Stimulated activated CD4-positive, alpha-beta T cell treated with anti-CD3 and anti-CD28 coated beads, TNF-alpha, amount 100 ng/mL, for 24 hours (primary cell): ENCODE measurements at regions not wholly inside any gene's neighbourhood (a gene's known extent, or its start where the extent isn't known, plus 50 kb on each side); places are given as distances from the start of the nearest gene placed in this dataset.

Source experiments
- DNase-seq, 3 experiments: peaks; one replicate each; pipeline ENCODE4 v3.0.0-alpha.2; 2020; ENCODE audit warnings: low read depth in 3 of 3

- no peak for DNase-seq
Observed at GRCh38 chr6:12422848-12423247, 132.7 kb downstream of the EDN1 start.

DNA sequence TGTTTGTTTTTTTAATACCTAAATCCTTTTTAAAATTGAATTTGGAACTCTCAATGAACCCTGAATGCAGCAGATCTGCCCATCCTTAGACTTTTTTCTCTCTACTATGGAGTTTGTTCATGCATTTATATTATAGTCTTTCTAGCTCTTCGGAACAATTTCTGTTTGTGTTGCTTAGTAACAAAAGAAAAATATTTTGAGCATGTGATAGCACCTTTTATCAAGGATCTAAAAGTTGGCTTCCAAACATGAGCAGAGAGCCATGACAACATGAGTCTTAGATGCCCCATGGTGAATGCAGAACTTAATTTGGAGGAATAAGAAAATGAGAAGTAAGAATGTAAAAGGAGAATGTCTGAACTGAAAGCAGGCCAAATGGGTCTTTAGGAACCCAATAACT lies 133.7 kb downstream of the EDN1 start:
- no peak for DNase-seq

- no peak for DNase-seq
Observed at GRCh38 chr6:12426121-12426520, 136.0 kb downstream of the EDN1 start.

GRCh38 chr6:12431023-12431422 lies 140.9 kb downstream of the EDN1 start:
- DNase-seq: no peak

GRCh38 chr6:12436224-12436623 lies 146.1 kb downstream of the EDN1 start:
- DNase-seq: no peak

DNA sequence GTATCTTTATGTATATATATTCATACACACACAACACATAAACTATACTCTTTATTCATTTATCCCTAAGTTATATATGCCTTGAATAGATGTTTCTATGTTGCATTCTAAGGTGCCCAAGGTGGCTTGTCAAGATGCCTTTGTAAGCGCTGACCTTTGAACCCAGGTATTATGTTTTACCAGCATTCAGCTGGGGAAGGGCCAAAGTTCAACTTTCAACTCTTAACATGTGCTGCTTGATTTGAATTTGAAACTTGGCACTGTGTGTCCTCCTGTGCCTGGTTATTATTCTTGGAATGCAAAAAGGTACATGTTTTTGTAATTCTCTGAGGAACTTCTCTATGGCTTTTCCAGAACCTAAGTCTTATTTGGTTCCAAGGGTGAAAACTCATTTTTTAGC lies 146.5 kb downstream of the EDN1 start:
- DNase-seq: no peak

- no peak for DNase-seq
Observed at GRCh38 chr6:12439296-12439695, 149.1 kb downstream of the EDN1 start.

GRCh38 chr6:12440981-12441380 lies 150.8 kb downstream of the EDN1 start:
- DNase-seq: no peak

DNA sequence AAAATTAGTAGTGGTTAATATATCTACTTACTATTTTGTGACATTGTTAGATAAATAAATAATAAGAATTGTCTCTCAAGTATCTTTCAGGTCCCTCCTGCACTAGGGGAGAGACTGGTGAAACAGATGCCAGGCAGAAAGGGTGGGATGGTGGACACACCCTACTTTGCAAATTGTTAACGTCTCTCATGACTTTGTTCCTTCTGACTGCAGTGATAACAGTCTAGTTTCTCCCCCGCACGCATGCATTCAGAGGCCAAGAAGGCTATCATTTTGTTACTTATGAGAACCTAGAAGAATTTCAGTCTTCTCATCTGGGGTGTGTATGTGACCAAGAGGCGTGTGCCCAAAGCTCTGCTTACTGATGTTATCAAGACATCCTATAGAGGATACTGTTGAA lies 152.3 kb downstream of the EDN1 start:
- DNase-seq: no peak

DNA sequence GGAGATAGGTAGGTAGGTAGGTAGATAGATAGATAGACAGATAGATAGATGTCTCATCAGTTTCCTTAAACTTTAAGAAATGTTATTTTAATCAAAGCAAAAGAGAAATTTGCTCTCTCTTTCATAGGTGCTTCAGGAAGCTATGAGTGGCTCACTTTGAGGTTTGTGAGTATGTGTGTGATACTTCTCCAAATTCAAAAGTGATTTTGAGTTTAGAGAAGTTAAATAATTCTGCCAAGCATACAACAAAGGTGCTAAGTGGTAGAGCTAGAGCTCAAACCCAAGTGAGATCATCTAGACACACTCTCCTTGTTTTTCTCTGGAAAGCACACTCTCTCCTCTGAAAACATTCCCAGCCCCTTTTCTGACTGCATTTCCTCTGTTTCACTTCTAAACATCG lies 156.2 kb downstream of the EDN1 start:
- no peak for DNase-seq

DNA sequence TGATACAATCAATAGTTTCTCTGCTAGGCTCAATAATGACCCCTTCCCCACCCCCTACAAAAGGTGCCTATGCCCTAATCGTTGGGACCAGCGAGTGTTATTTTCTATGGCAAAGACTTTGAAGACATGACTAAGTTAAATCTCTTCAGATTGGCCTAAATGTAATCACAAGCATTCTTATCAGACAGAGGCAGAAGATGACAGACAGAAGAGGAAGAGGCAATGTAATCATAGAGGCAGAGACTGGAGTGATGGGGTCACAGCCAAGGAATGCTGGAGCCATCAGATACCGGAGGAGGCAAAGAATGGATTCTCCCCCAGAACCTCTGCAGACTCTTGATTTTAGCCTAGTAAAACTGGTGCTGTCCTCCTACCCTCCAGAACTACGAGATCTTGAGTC lies 159.3 kb downstream of the EDN1 start:
- DNase-seq: no peak

DNA sequence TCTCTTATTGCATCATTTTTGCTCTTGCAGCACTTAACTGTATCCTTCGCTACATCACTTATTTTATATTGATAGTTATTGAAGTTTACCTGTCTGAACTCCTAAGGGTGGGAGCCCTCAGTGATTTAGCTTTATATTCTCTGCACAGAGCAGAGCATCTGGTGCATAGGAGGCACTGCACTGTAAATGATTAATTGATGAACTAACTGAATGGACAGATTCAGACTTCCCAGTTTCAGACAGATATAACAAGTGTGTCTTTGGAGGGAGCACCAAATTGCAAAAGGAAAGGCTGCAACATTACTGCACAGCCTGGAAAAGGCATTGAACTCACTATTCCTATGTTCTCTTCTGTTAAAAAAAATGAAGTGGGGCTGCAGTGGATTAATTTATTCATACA lies 160.3 kb downstream of the EDN1 start:
- DNase-seq: no peak

DNA sequence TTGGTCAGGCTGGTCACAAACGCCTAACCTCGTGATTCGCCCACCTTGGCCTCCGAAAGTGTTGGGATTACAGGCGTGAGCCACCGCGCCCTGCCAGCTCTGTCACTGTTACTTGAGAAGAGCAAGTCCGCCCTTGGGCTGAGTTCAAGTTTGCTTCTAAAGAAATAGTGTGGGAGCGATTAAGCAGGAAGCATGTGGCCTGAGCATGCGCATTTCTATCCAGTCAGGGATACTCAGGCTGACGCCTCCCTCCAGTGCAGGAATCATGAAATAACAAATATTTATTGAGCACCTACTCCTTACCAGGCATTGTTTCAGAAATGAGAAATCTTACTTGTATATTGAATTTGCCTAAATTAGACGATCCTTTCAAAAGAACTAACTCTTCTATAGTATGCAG lies 166.2 kb downstream of the EDN1 start:
- DNase-seq: no peak

DNA sequence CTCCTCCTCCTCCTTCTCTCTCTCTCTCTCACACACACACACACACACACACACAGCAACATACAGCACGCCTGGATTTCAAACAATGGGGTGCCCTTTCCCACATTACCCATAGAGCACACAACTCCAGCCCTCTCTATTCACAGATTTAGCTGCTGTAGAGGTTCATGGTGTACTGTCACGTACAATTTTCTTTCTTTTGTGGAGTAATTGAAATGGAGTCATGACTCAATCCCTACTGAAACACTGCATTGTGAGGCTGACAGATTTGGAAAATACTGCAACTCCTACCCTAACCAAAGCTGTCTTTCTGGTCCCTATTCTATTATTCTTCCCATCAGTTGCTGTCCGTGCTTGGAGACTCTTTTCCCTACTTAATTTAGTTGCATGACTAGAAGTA lies 166.9 kb downstream of the EDN1 start:
- DNase-seq: no peak

GRCh38 chr6:12458558-12458957 lies 168.4 kb downstream of the EDN1 start:
- no peak for DNase-seq

DNA sequence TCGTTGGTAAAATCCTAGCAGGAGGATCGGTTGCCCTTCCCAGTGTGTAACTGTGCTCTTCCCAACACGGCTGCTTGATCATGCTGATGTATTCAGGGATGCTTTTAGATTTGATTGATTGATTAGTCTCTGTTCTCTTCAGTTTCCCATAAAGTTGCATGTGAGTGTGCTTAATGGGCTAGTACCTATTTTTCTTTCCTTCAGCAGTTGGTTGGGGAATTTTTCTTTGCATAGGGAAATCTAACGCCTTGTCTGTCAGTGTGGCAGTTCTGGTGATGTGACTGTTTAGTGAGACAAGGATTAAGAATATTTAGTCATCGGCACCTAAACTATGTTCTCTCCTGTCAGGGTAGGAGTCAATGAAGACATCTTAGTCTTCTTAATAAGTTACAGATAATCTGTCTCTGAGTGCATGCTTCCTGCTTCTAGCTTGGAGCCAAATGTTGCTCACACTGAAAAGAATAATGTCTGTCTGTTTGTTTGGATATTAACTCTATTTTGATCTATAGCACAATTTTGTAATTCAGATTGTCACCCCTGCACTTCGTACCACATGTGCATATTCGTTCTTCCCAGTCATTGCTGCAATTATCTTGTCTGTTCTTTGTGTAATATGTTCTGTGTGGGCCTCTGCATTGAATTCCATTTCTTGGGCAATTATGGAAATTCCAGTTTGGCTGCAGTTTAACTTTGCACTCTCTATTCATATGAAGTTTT lies 169.9 kb downstream of the EDN1 start:
- no peak for DNase-seq

DNA sequence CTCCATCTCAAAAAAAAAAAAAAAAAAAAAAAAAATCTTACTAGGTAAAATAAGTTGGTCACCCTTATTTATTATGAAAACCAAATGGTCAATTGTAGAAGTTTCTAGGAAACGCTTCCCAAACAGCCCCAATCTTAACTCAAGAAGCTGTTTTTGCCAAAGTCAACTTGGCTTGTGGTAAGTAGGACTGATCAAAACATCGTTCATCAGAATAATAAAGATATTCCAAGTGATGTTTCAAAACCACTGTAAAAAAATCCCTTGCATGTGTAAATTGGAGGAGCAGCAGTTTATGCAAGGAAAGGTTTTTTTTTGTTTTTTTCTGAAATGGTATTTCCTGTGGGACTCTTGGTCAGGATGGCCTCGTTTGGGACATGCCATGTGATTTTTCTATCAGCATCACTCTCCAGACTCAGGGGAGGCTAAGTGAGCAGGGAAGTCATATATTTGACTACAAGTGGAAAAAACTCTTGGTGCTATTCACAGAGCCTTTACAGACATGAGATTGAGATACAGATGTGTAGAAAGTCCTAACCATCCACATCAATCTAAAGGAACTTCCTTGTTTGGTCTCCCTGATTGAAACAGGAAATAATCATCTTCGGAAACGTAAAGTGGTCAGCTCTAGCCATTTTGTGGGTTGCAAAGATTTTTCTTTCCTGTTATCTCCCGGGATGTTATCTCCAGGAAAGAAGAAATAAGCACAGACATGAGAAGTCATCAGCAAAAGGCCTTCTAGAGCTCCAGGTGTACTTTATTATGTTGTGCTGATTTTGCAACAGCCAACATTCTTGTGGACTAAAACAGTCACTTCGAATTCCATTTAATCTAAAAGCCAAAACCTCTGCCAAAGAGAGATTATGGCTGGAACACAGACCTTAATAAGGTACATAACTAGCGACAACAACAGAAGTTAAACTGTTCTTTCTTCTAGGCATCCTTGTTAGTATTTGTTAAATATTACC lies 177.8 kb downstream of the EDN1 start:
- DNase-seq: no peak

DNA sequence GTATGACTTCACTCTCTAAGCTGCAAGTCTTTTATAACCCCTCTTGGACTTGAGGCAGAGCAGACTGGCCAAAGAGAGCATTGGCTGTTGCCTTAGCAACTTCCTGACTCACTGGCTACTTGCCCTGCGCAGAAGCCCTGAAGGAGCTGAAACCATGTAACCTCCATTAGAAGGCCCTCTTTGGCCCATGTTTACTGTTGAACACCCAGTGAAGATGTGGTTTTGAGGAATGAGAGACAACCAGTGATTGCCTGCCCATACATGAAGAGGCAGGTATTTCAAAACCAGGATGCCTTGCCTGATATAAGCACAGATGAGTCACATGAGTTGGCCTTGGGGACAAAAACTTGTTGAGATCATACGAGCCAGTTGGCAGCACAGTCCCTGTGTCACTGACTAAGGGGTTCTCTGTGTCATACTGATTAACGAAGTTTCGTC lies 182.5 kb downstream of the EDN1 start:
- no peak for DNase-seq

DNA sequence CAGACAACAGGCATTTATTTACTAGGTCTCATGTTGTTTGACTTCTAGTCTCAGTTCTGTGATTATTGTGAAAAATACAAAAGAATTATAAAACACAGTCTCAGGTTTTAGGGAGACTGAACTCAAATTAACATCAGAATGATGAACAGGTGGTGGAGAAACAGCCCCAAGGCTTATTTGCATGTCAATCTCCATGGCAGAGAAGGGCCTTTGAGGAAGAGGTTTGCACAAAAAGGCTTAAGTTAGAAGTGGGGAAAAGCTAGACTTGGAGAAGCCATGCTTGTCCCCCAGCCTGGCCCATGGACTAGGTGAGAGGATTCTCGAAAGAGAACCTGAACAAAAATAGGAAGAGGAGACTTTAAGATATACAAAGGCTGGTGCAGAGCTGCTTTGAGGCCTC lies 183.3 kb downstream of the EDN1 start:
- no peak for DNase-seq

DNA sequence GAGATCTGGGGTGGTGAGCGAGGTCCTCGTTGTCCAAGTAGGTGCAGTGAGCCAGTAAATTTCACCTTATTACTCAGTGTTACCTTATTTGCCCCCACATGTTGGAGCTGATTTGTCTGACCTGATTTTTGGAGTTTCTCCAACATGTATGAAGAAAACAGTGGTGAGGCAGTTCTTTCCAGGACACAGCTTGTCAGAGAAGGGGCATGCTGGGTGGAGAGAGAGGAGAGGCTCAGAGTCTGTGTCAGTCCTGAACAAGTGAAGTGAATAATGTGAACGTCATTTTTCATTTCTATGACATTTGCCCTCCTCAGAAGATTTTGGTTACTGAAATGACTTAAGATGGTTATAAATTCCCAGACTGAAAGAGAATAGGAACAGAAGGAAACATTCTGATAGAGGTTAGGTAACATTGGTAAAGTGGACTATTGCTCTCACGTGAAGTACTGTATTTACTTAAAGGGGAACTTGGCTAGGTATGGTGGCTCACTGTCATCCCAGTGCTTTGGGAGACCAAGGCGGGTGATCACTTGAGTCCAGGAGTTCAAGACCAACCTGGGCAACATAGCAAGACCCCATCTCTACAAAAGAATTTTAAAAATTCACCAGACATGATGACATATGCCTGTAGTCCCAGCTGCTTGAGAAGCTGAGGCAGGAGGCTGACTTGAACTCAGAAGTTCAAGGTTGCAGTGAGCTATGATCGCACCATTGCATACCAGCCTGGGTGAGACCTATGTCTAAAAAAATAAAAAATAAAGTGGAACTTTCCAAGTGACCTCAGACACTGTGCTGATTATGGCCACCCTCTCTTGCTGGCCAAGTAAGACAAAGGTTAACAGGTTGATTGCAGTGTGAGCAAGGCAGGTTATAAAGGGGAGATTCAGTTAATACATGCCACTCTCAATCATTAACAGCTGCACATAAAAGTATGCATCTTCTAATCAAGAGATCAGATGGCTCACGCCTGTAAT lies 184.3 kb downstream of the EDN1 start:
- no peak for DNase-seq

DNA sequence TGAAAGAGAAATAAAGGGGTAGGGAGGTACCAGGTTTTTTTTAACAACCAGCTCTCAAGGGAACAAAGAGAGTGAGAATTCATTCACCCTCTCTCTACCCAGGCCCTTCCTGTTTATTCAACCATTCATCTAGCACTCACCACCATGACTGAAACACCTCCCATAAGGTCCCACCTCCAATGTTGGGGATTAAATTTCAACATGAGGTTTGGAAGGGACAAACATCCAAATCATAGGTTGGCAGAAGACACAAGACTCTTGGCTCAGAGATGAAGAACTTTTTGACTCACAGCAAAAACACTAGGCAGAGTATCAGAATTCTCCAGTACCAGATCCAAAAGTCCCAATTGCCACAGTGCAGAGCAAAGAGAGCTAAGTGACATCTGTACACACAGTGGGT lies 186.3 kb downstream of the EDN1 start:
- no peak for DNase-seq

DNA sequence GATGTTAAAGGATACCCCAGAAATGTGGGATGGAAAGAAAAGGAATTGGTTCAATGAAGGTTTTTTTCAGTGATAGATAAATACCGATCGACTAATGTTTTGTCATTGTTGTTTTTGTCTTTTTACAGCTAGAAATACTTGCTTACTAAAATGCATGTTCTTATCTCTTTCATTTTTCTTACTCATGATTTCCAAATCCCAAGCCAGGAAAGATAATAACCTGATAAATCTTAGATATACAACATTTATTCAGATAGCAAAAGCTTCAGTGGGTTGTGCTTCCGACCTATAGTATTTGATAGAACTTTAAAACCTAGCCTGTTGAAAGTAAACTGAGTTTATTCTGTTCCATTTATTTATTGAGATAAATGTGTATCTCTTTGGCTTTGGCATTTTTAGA lies 187.5 kb downstream of the EDN1 start:
- DNase-seq: no peak
